Fibroblast of pulmonary artery (primary cell): ENCODE measurements at regions not wholly inside any gene's neighbourhood (a gene's known extent, or its start where the extent isn't known, plus 50 kb on each side); places are given as distances from the start of the nearest gene placed in this dataset.
"Not testable (repeated sequence)": the region's sequence is repeated elsewhere in the genome, so short reads cannot be mapped to it uniquely, and the experiment has no call there.

Experiments used
- DNase-seq: peaks from one replicate; pipeline ENCODE4 v3.0.0-alpha.2; 2010; ENCODE audit warnings: low read depth
- H3K4me3 ChIP-seq: replicated peaks from 2 replicates; pipeline ENCODE4 v1.5.1; 2011; ENCODE audit warnings: low read depth, mild to moderate bottlenecking, control low read depth, low read length, moderate library complexity
- TF ChIP-seq, protein P1 (sequence below): IDR thresholded peaks from 2 replicates; pipeline ENCODE4 v1.5.1; 2011; ENCODE audit warnings: mild to moderate bottlenecking, control low read depth, low read length, inconsistent platforms; ENCODE audit errors: missing control alignments

DNA sequence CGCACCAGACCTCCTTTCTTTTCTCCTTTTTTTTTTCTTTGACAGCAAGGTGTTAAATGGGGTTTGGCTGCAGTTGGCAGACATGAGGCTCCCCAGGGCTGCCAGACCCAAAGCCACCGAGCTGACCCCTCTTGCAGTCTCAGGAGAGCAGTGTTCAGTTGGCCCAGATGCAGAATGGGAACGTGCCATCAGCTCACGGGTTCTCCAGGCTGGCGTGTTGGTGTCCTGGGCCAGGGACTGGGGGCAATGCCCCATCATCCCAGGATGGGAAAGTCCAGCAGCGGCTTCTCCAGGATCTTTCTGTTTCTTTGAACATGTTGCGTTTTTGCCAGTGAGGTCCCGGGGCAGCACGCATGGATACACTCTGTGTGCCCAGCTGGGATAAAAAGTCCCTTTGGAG is 114.6 kb upstream of the KCTD7 start:
- TF ChIP-seq, protein P1, sequence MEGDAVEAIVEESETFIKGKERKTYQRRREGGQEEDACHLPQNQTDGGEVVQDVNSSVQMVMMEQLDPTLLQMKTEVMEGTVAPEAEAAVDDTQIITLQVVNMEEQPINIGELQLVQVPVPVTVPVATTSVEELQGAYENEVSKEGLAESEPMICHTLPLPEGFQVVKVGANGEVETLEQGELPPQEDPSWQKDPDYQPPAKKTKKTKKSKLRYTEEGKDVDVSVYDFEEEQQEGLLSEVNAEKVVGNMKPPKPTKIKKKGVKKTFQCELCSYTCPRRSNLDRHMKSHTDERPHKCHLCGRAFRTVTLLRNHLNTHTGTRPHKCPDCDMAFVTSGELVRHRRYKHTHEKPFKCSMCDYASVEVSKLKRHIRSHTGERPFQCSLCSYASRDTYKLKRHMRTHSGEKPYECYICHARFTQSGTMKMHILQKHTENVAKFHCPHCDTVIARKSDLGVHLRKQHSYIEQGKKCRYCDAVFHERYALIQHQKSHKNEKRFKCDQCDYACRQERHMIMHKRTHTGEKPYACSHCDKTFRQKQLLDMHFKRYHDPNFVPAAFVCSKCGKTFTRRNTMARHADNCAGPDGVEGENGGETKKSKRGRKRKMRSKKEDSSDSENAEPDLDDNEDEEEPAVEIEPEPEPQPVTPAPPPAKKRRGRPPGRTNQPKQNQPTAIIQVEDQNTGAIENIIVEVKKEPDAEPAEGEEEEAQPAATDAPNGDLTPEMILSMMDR: no peak
- no peak for DNase-seq
- H3K4me3 ChIP-seq: no peak overlapping the region

DNA sequence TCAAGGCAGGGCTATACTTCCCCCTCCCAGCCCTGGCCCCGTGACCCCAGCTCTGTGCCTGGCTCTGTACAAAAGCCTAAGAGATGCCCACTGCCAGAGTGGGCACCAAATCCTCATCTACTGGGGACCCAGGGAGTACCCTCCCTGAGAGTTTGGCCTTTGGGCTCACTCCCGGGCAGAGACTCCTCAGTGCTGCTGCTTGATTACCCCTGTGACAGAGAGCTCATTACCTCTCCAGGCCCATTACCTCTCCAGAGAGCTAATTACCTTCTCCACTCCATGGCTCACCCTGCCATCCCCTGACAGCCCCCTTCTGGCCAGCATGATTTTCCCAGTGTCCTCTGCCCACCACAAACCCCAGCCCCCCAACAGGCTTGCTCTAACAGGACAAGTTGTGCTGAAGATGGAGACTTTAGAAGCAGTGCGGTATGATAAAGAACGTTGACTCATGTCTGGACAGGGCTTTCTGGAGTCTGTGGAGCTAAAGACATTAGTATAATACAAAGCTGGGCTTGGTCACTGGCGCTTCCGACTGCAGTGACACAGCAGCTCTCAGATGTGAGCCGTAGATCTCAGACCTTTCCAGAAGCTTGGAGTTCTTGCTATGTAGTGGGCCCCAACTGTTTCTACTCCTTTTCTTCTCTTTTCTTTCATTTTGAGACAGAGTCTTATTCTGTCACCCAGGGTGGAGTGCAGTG is 111.3 kb upstream of the KCTD7 start:
- DNase-seq: no peak
- no peak overlapping the region for H3K4me3 ChIP-seq
- TF ChIP-seq, protein P1: no peak

DNA sequence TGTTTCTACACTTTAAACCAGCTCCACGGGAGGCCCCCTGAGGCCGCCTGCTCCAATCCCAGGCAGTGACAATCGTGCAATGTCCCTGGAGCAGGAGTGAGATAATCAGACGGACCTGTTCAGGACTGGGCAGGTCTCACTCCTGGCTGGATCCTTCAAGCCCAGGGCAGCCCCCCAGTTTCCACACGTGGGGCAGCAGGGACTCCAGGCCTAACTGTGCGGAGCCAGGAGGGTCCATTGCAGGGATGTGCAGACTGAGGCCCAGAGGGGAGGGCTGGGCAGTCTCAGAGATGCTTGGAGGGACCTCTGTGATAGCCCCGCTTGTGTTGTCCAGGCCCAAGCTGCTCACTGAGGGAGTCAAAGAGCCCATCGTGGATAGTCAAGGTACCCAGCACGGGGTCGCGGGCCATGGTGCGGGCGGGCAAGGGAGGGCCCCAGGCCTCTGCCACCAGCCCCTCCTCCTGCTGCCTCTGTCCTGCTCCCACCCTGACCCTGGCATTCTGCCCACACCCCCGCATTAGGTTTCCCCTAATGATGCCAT is 110.5 kb upstream of the KCTD7 start:
- DNase-seq: no peak
- no peak overlapping the region for H3K4me3 ChIP-seq
- TF ChIP-seq, protein P1: no peak

DNA sequence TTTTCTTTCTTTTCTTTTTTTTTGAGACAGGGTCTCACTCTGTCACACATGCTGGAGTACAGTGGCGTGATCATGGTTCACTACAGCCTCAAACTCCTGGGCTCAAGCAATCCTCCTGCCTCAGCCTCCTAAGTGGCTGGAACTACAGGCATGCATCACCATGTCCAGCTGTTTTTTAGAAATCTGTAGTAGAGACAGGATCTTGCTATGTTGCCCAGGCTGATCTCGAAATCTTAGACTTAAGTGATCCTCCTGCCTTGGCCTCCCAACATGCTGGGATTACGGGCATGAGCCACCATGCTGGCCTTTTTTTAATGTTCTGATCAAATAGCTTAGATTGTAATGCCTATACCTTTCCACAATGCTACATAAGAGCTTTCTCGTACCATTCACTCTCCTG is 107.0 kb upstream of the KCTD7 start:
- TF ChIP-seq, protein P1: no peak
- no peak for DNase-seq

DNA sequence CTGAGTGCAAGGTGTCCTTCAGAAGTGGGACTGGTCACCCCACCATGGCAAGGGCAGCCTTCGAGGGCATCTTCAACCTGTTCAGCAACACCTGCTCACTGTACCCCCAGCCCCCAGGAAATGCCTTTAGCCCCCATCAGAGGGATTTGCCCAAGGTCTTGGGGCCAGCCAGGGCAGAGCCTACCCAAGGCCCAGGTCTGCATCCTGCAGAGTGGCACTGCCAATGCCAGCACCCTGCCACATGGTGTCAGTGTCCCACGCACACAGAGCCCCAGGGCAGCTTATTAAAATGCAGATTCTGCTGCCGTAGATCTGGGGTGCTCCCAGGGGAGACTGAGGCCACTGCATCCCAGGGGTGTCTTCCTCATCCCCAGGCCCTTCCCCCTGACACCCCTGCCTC is 106.2 kb upstream of the KCTD7 start:
- no peak for DNase-seq
- no peak overlapping the region for H3K4me3 ChIP-seq
- TF ChIP-seq, protein P1: peak; percentile 28

More for the DNA sequence above, 107.0 kb upstream of the KCTD7 start:
- no peak overlapping the region for H3K4me3 ChIP-seq

DNA sequence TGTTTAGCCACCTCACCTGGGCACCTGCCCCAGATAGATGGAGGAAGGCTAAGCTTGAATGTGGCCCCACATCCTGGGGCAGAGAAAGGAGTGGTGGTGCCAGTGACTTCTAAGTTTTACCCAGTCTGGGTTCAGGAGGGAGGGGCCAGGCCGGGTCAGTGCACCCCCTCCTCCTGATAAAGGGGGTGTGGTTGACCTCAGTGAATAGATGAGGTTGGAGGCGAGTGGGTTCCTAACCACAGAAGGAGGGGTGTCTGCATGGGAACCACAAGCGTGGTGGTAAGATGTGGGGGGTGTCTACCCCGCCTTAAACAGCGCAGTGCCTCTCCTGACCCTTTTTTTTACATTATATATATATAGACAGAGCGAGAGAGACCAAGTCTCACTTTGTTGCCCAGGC is 105.3 kb upstream of the KCTD7 start:
- H3K4me3 ChIP-seq: no peak overlapping the region
- no peak for DNase-seq
- TF ChIP-seq, protein P1: no peak

DNA sequence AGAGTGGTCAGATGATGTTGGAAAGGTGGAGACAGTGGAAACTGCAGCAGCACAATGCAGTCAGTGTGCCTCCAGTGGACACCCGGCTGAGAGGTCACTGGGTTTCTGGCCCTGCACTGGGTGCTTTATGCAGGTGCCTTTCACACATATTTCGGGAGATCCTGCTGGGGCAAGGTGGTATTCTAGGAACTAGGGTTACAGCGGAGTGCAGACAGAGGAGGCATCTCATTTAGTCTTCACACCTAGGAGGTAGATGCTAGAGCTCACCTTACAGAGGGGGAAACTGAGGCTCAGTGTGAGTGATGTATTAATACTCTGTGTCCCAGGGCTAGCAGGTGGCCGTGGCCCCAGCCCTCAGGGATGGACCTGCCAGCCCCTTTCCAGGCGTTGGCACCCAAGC is 103.9 kb upstream of the KCTD7 start:
- no peak for DNase-seq
- no peak overlapping the region for H3K4me3 ChIP-seq
- TF ChIP-seq, protein P1: no peak

DNA sequence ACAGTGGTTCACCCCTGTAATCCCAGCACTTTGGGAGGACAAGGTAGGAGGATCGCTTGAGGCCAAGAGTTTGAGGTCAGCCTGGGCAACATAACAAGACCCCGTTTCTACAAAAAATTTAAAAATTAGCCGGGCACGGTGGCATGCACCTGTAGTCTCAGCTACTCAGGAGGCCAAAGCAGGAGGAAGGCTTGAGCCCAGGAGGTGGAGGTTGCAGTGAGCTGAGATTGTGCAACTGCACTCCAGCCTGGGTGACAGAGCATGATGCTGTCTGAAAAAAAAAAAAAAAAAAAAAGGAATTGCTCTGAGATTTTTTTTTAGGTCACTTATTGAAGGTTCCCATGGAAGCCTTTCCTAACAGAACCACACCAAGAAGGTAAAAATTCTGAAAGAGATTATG is 101.9 kb upstream of the KCTD7 start:
- not testable (repeated sequence) for DNase-seq, H3K4me3 ChIP-seq
